Fibroblast of lung (primary cell): ENCODE measurements at regions not wholly inside any gene's neighbourhood (a gene's known extent, or its start where the extent isn't known, plus 50 kb on each side); places are given as distances from the start of the nearest gene placed in this dataset.

ENCODE experiments used
- EZH2 ChIP-seq: IDR thresholded peaks from 2 replicates; pipeline ENCODE4 v1.5.1; 2012; ENCODE audit warnings: low read length, control low read depth, mild to moderate bottlenecking; ENCODE audit errors: missing control alignments
- TF ChIP-seq, protein P1 (sequence below), 2 donors: IDR thresholded peaks in 1 of 2; conservative IDR thresholded peaks in 1 of 2; 1 replicate in 1 of 2; 2 replicates in 1 of 2; pipeline ENCODE4 v1.5.1; 2011 to 2012; ENCODE audit warnings: low read length in 2 of 2, control low read depth in 1 of 2, inconsistent platforms in 1 of 2, low read depth in 1 of 2, mild to moderate bottlenecking in 1 of 2

DNA sequence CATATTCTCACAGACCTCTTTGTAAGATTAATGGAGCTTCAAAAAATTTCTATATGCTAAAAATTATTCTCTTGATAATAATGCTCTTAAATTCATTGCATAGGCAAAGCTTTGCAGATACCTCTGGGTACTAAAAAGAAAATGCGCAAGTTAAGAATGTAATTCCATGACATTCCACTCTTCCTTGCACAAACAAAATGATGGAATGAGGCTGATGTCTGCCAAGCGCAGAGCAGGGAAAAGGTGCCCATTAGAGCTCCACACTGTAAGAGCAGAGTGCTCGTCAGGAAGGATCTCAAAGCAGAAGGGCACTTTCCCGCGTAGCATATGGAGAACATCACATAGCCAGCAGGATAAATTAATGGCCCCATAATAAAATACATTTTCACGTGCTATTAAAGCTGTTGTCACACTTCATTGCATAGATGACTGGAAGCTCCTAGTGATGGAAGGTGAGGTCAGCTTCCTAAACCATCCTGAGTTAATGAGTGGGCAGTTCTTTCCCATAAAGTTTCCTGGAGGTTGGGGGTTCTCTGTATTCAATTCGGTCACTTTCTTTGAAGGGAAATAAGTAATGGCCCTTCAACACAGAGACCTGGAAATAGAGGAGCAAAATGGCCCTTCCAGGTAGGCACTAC lies 1058.9 kb downstream of the GALC start:
- TF ChIP-seq, protein P1, sequence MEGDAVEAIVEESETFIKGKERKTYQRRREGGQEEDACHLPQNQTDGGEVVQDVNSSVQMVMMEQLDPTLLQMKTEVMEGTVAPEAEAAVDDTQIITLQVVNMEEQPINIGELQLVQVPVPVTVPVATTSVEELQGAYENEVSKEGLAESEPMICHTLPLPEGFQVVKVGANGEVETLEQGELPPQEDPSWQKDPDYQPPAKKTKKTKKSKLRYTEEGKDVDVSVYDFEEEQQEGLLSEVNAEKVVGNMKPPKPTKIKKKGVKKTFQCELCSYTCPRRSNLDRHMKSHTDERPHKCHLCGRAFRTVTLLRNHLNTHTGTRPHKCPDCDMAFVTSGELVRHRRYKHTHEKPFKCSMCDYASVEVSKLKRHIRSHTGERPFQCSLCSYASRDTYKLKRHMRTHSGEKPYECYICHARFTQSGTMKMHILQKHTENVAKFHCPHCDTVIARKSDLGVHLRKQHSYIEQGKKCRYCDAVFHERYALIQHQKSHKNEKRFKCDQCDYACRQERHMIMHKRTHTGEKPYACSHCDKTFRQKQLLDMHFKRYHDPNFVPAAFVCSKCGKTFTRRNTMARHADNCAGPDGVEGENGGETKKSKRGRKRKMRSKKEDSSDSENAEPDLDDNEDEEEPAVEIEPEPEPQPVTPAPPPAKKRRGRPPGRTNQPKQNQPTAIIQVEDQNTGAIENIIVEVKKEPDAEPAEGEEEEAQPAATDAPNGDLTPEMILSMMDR (conservative IDR thresholded peaks at IDR 0.05 in 1 of 2, IDR thresholded peaks at IDR 0.05 in 1 of 2; ENCODE audit: low read depth in 1 of 2, low read length in 2 of 2): no peak
- no peak for TF ChIP-seq EZH2
